ENCODE measurements at regions not wholly inside any gene's neighbourhood (a gene's known extent, or its start where the extent isn't known, plus 50 kb on each side); places are given as distances from the start of the nearest gene placed in this dataset.
A peak's percentile ranks its signal among the peaks of the same experiment; 100 is the strongest.

- TF ChIP-seq, protein P1, sequence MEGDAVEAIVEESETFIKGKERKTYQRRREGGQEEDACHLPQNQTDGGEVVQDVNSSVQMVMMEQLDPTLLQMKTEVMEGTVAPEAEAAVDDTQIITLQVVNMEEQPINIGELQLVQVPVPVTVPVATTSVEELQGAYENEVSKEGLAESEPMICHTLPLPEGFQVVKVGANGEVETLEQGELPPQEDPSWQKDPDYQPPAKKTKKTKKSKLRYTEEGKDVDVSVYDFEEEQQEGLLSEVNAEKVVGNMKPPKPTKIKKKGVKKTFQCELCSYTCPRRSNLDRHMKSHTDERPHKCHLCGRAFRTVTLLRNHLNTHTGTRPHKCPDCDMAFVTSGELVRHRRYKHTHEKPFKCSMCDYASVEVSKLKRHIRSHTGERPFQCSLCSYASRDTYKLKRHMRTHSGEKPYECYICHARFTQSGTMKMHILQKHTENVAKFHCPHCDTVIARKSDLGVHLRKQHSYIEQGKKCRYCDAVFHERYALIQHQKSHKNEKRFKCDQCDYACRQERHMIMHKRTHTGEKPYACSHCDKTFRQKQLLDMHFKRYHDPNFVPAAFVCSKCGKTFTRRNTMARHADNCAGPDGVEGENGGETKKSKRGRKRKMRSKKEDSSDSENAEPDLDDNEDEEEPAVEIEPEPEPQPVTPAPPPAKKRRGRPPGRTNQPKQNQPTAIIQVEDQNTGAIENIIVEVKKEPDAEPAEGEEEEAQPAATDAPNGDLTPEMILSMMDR (IDR thresholded peaks at IDR 0.05) = no peak
- H3K27me3 ChIP-seq = no peaks in the 10 kb centered on the region
- H3K27ac ChIP-seq = no peak overlapping the region
- H3K36me3 ChIP-seq = no peaks in the 10 kb centered on the region
- no peak overlapping the region for H3K4me3 ChIP-seq
- DNase-seq = no peak
- H3K9me3 ChIP-seq = no peaks in the 10 kb centered on the region
- intact Hi-C loops (cut with DNase I; ENCODE audit: low total_unique reads) = no loop called here
- H3K4me1 ChIP-seq = peaks cover 0 to 16% (median 3%) of the 10 kb centered on the region in 4 donors
These were observed 291.2 kb downstream of the FBXW7 start for GRCh38 chr4:152244659-152245058.

GRCh38 chr4:152243896-152244595, 291.8 kb downstream of the FBXW7 start:
- intact Hi-C loops (cut with DNase I; ENCODE audit: low total_unique reads) = no loop called here
- H3K27me3 ChIP-seq = no peaks in the 10 kb centered on the region
- no peak overlapping the region for H3K4me3 ChIP-seq
- peak; percentile 64 to 69 for DNase-seq
- H3K27ac ChIP-seq = peak overlapping the region in 1 of 2 donors; percentile 24
- TF ChIP-seq, protein P1 (IDR thresholded peaks at IDR 0.05) = no peak
- no peaks in the 10 kb centered on the region for H3K36me3 ChIP-seq
- no peaks in the 10 kb centered on the region for H3K9me3 ChIP-seq
- peaks cover 0 to 16% (median 3%) of the 10 kb centered on the region in 4 donors for H3K4me1 ChIP-seq

GRCh38 chr4:152243206-152243605, 292.7 kb downstream of the FBXW7 start:
- H3K36me3 ChIP-seq = no peaks in the 10 kb centered on the region
- peaks cover 0 to 16% (median 3%) of the 10 kb centered on the region in 4 donors for H3K4me1 ChIP-seq
- H3K27ac ChIP-seq = no peak overlapping the region
- no peak for DNase-seq
- TF ChIP-seq, protein P1 (IDR thresholded peaks at IDR 0.05) = no peak
- H3K9me3 ChIP-seq = no peaks in the 10 kb centered on the region
- no peak overlapping the region for H3K4me3 ChIP-seq
- intact Hi-C loops (cut with DNase I; ENCODE audit: low total_unique reads) = no loop called here
- no peaks in the 10 kb centered on the region for H3K27me3 ChIP-seq

GRCh38 chr4:152240232-152240631, 295.7 kb downstream of the FBXW7 start:
- Histone ChIP-seq H3K27me3 (no peaks in the 10 kb centered on the region), H3K4me1 (peaks cover 0 to 16% (median 3%) of the 10 kb centered on the region in 4 donors), H3K36me3 (no peaks in the 10 kb centered on the region), H3K4me3 (no peak overlapping the region), H3K27ac (no peak overlapping the region), H3K9me3 (no peaks in the 10 kb centered on the region)
- TF ChIP-seq, protein P1 (IDR thresholded peaks at IDR 0.05) = no peak
- no peak for DNase-seq
- intact Hi-C loops (cut with DNase I; ENCODE audit: low total_unique reads) = no loop called here

- intact Hi-C loops (cut with DNase I; ENCODE audit: low total_unique reads) = no loop called here
- TF ChIP-seq, protein P1 (IDR thresholded peaks at IDR 0.05) = no peak
- H3K9me3 ChIP-seq = no peaks in the 10 kb centered on the region
These were observed 296.7 kb downstream of the FBXW7 start for GRCh38 chr4:152239216-152239615.

More at GRCh38 chr4:152239216-152239615, 296.7 kb downstream of the FBXW7 start:
- Histone ChIP-seq H3K27me3 (no peaks in the 10 kb centered on the region), H3K4me1 (peaks cover 0 to 13% (median 3%) of the 10 kb centered on the region in 4 donors), H3K36me3 (no peaks in the 10 kb centered on the region), H3K27ac (no peak overlapping the region), H3K4me3 (no peak overlapping the region)
- no peak for DNase-seq
